Gastrocnemius medialis (tissue), 4 donors: ENCODE measurements at regions not wholly inside any gene's neighbourhood (a gene's known extent, or its start where the extent isn't known, plus 50 kb on each side); places are given as distances from the start of the nearest gene placed in this dataset.

Source experiments
- ATAC-seq, 2 donors: fragments of 150-250 bp; one replicate each; pipeline ENCODE4 v1.9.1; 2016
- DNase-seq, 2 donors: peaks; one replicate each; pipeline ENCODE4 v3.0.0-alpha.2; 2019
- H3K27ac ChIP-seq, 4 donors: fragments of 200-600 bp; sonication (generic); 1 replicate in 1 of 4; 2 replicates in 3 of 4; pipeline ENCODE4 v1.5.1; 2016 to 2018; ENCODE audit warnings: mild to moderate bottlenecking in 2 of 4, moderate library complexity in 1 of 4
- H3K27me3 ChIP-seq, 3 donors: fragments of 200-600 bp; sonication (generic) in 2 of 3; 1 replicate in 1 of 3; 2 replicates in 2 of 3; pipeline versions ENCODE4 v1.5.1 to v1.6.0; 2016 to 2019; ENCODE audit warnings: mild to moderate bottlenecking in 1 of 3, moderate library complexity in 1 of 3
- H3K36me3 ChIP-seq, 2 donors: fragments of 200-600 bp; sonication (generic) in 1 of 2; one replicate each; pipeline ENCODE4 v1.5.1; 2017 to 2018
- H3K4me1 ChIP-seq, 2 donors: fragments of 200-600 bp; sonication (generic) in 1 of 2; one replicate each; pipeline ENCODE4 v1.5.1; 2016 to 2017; ENCODE audit warnings: mild to moderate bottlenecking in 2 of 2
- H3K4me3 ChIP-seq, 4 donors: fragments of 200-600 bp; sonication (generic) in 3 of 4; 1 replicate in 1 of 4; 2 replicates in 3 of 4; pipeline ENCODE4 v1.5.1; 2016 to 2019; ENCODE audit warnings: mild to moderate bottlenecking in 2 of 4
- H3K9me3 ChIP-seq, 3 donors: fragments of 200-600 bp; sonication (generic) in 2 of 3; 1 replicate in 1 of 3; 2 replicates in 2 of 3; pipeline ENCODE4 v1.5.1; 2016 to 2019
- POLR2A ChIP-seq, 2 donors: fragments of 450-650 bp; IDR thresholded peaks; one replicate each; pipeline ENCODE4 v1.6.1; 2017; ENCODE audit warnings: antibody characterized with exemption in 2 of 2, mild to moderate bottlenecking in 2 of 2, moderate library complexity in 2 of 2
- in situ Hi-C, 4 donors: fragments of 200-750 bp; cut with MboI; loops; one replicate each; pipeline versions ENCODE4 v1.15.0 to v1.8.0; 2017; ENCODE audit warnings: low sequenced_read_pairs in 4 of 4
- intact Hi-C: fragments of 100-400 bp; cut with DNase I; formaldehyde crosslinking; loops from one replicate; pipeline ENCODE4 v1.15.1; 2023; ENCODE audit warnings: low total_unique reads
- TF ChIP-seq, protein P1 (sequence below), 5 experiments: fragments of 450-650 bp in 3 of 5; fragments of 200-600 bp in 2 of 5; sonication (generic) in 2 of 5; IDR thresholded peaks in 4 of 5; conservative IDR thresholded peaks in 1 of 5; 1 replicate in 4 of 5; 2 replicates in 1 of 5; pipeline ENCODE4 v1.5.1; 2016 to 2019; ENCODE audit warnings: antibody characterized with exemption in 5 of 5, mild to moderate bottlenecking in 3 of 5, moderate library complexity in 3 of 5

- Histone ChIP-seq H3K9me3 (no peaks in the 10 kb centered on the region), H3K27ac (no peak overlapping the region), H3K36me3 (no peaks in the 10 kb centered on the region), H3K4me3 (no peak overlapping the region), H3K27me3 (peaks cover 0 to 3% (median 0%) of the 10 kb centered on the region in 3 donors), H3K4me1 (no peaks in the 10 kb centered on the region)
- intact Hi-C loops (no loop called here), in situ Hi-C loops (no loop called here)
- DNase-seq (no peak), ATAC-seq (no peak)
- TF ChIP-seq, protein P1, sequence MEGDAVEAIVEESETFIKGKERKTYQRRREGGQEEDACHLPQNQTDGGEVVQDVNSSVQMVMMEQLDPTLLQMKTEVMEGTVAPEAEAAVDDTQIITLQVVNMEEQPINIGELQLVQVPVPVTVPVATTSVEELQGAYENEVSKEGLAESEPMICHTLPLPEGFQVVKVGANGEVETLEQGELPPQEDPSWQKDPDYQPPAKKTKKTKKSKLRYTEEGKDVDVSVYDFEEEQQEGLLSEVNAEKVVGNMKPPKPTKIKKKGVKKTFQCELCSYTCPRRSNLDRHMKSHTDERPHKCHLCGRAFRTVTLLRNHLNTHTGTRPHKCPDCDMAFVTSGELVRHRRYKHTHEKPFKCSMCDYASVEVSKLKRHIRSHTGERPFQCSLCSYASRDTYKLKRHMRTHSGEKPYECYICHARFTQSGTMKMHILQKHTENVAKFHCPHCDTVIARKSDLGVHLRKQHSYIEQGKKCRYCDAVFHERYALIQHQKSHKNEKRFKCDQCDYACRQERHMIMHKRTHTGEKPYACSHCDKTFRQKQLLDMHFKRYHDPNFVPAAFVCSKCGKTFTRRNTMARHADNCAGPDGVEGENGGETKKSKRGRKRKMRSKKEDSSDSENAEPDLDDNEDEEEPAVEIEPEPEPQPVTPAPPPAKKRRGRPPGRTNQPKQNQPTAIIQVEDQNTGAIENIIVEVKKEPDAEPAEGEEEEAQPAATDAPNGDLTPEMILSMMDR (IDR thresholded peaks at IDR 0.05 in 4 of 5, conservative IDR thresholded peaks at IDR 0.05 in 1 of 5) = no peak
- no peak for TF ChIP-seq POLR2A (IDR thresholded peaks at IDR 0.05)
These were observed 255.7 kb upstream of the PPP2R2D start for GRCh38 chr10:131644864-131645658.

- Histone ChIP-seq H3K36me3 (no peaks in the 10 kb centered on the region), H3K27ac (no peak overlapping the region), H3K9me3 (no peaks in the 10 kb centered on the region), H3K4me1 (no peaks in the 10 kb centered on the region), H3K27me3 (peaks cover 0 to under 1% (median under 1%) of the 10 kb centered on the region in 3 donors), H3K4me3 (no peak overlapping the region)
- in situ Hi-C loops = no loop called here
- ATAC-seq (no peak), DNase-seq (no peak)
- TF ChIP-seq, protein P1 (IDR thresholded peaks at IDR 0.05 in 4 of 5, conservative IDR thresholded peaks at IDR 0.05 in 1 of 5) = no peak
- TF ChIP-seq POLR2A (IDR thresholded peaks at IDR 0.05) = no peak
- intact Hi-C loops = no loop called here
These were observed 255.1 kb upstream of the PPP2R2D start for GRCh38 chr10:131645756-131646155.

DNA sequence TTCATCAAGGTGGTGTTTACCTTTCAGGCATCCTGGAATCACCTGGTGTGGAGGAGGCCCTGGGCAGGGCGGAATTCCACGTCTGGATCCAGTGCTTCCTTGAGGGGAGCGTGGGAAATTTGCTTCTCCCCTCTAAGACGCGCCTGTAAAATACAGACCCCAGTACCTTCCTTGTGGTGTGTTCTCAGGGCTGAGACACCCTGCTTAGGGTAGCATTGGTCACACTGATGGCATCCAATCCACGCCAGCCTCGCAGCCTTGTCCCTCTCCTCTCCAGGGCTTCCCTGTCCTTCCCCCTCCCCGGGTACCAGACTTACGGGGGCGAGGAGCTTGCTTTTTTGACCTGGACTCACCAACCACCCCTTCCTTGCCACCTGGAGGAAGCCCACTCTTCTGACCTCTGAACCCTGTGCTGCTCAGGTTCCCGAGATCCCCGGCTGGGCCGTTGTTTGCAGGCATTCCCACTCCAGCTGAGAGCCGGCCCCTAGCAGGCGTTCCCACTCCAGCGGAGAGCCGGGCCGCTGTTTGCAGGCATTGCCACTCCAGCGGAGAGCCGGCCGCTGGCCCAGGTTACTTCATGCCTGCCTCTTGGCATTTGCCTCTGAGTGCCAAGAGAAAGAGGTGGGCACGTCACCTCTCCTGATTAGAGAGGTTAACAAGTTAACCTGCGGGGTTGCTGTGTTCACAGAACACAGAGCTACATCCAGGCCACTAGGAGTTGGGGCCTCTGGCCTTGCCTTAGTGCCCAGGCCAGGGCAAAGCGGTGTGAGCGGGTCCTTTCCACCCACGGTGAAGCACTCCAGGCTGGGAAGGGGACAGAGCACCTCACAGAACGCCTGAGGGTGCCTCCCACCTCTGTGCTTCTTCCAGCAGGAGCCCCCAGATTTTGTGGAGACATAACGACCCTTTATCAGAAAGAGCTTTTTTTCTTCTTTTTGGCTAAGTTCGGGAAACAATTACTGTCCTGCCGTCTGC, 254.0 kb upstream of the PPP2R2D start:
- intact Hi-C loops = no loop called here
- Histone ChIP-seq H3K27me3 (peaks cover 0 to 4% (median 0%) of the 10 kb centered on the region in 3 donors), H3K36me3 (no peaks in the 10 kb centered on the region), H3K9me3 (no peaks in the 10 kb centered on the region), H3K27ac (no peak overlapping the region), H3K4me3 (no peak overlapping the region), H3K4me1 (no peaks in the 10 kb centered on the region)
- TF ChIP-seq, protein P1 (IDR thresholded peaks at IDR 0.05 in 4 of 5, conservative IDR thresholded peaks at IDR 0.05 in 1 of 5) = no peak
- TF ChIP-seq POLR2A (IDR thresholded peaks at IDR 0.05) = no peak
- DNase-seq (no peak), ATAC-seq (no peak)
- in situ Hi-C loops = no loop called here

GRCh38 chr10:131647789-131648188, 253.0 kb upstream of the PPP2R2D start:
- in situ Hi-C loops = no loop called here
- H3K4me1 ChIP-seq = no peaks in the 10 kb centered on the region
- ATAC-seq (no peak), DNase-seq (no peak)
- no peak overlapping the region for H3K27ac ChIP-seq
- no peaks in the 10 kb centered on the region for H3K36me3 ChIP-seq
- intact Hi-C loops = no loop called here
- no peaks in the 10 kb centered on the region for H3K9me3 ChIP-seq
- TF ChIP-seq, protein P1 (IDR thresholded peaks at IDR 0.05 in 4 of 5, conservative IDR thresholded peaks at IDR 0.05 in 1 of 5) = no peak
- TF ChIP-seq POLR2A (IDR thresholded peaks at IDR 0.05) = no peak
- H3K27me3 ChIP-seq = peaks cover 0 to 11% (median 0%) of the 10 kb centered on the region in 3 donors
- no peak overlapping the region for H3K4me3 ChIP-seq
